Hematopoietic multipotent progenitor cell treated with erythropoietin and hydrocortisone succinate and interleukin-3 and kit ligand, for 17 days (in vitro differentiated cells): ENCODE measurements at regions not wholly inside any gene's neighbourhood (a gene's known extent, or its start where the extent isn't known, plus 50 kb on each side); places are given as distances from the start of the nearest gene placed in this dataset.
"Not testable (repeated sequence)": the region's sequence is repeated elsewhere in the genome, so short reads cannot be mapped to it uniquely, and the experiment has no call there.

Source experiments
- DNase-seq: peaks from one replicate; pipeline ENCODE4 v3.0.0-alpha.2; 2015; ENCODE audit warnings: low spot score

DNA sequence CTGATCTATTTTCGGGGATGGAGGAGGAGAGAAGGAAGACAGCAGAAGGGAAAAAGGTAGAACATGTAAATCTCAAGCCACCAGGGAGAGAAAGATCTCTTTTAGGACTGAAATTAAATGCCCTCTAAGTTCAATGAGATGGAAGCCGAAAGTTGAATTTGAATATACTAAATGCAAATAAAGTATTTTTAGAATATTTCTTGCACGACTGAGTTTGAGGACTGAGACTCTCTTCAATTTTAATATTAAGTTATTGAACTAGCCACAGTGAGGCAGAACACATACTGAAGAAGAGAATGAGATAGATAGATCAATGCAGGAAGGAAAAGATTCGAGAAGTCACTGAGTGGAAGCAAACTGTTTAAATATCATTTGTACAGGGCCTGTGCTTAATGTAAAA is 399.9 kb upstream of the CBLB start:
- no peak for DNase-seq

DNA sequence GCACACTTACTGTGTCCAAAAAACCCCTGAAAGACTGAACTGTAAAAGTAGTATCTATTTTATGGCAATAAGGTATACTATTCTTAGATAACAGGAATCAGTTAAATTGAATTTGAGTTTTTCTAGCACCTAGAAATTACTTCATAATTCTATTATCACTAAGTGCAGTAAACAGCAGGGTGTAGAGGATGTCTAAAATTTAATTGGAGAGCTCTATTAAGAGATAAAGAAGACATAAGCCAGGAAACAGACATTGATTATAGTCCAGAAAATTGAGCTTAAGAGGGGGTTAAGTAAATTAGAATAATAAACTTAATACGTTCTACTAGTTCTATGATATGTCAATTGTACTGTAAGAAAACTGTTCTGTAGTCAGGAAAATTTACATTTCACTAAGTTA is 403.5 kb upstream of the CBLB start:
- DNase-seq: no peak

DNA sequence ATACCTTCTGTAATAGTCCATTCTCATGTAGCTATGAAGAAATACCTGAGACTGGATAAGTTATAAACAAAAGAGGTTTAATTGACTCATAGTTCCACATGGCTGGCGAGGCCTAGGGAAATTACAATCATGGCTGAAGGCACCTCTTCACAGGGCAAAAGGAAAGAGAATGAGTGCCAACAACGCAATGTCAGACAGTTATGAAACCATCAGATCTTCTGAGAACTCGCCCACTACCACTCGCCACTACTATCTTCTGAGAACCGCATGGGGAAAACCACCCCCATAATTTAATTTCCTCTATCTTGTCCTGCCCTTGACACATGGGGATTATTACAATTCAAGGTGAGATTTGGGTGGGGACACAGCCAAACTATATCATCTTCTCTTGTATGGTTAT is 406.8 kb upstream of the CBLB start:
- no peak for DNase-seq

- DNase-seq: no peak
Observed at GRCh38 chr3:106276151-106276550, 407.3 kb upstream of the CBLB start.

DNA sequence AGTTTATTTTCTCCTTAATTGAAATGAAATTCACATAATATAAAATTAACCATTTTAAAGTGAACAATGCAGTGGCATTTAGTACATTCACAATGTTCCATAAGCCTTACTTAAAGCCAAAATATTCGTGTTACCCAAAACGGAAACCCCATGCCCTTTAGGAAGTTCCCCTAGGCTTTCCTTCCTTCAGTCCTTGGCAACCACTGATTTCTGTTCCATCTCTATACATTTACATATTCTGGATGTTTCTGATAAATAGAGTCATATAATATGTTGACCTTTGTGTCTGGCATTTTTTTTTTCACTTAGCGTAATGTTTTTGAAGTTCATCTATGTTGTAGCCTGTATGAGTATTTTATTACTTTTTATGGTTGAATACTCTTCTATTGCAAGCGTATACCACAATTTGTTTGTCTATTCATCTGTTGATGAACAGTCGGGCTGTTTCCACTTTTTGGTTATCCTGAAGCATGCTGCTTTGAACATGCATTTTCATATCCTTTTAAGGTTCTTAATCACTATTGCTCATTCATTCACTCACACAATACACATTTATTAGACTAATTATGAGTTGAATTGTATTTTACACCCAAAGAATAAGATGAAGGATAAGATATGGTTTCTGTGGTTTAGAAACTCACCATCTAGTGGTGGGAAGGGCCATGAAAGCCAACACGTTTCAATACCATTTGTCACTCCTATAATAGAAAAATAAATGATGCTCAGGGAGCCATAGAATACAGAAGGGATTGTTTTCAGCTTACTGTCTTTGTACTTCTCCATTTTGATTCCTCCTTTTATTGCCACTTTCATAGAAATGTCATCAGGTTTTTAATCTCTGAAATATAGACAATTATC is 408.2 kb upstream of the CBLB start:
- DNase-seq: no peak

DNA sequence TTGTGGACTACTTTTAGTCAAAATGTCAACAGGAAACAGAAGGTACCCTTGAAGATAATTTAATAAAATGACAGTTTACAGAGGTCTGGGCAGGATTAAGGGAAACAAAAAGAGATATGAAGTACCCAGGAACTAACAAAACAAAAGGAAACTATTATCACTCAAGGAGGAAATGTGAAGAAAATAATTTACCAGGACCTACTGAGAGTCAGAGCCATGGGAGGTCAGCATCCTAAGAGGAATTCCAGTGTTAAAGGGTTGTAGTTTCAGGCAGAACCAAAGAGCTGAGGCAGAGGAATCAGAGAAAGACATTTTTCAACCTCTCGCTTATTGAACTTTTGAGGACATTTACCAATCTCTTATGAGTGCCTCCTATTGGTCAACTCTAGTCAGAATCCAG is 408.9 kb upstream of the CBLB start:
- DNase-seq: no peak

DNA sequence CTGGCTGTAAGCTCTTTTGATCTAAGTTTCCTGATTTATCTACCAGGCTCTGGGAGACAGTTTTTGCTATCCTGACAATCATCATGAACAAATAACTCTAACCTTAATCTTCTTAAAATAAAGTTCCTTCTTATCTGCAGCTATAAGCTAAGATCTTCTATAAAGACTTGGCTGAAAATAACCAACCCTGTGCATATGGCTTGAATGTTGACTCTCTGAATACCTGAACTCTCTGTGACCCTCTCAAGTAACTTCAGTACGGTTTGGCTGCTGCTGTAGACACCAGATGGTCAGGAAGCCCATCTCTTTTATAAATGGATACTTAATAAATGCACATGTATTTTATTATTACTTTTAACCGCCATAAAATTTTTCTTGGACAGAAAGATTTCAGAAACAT is 412.4 kb upstream of the CBLB start:
- no peak for DNase-seq

GRCh38 chr3:106282943-106283342 is 414.1 kb upstream of the CBLB start:
- no peak for DNase-seq

DNA sequence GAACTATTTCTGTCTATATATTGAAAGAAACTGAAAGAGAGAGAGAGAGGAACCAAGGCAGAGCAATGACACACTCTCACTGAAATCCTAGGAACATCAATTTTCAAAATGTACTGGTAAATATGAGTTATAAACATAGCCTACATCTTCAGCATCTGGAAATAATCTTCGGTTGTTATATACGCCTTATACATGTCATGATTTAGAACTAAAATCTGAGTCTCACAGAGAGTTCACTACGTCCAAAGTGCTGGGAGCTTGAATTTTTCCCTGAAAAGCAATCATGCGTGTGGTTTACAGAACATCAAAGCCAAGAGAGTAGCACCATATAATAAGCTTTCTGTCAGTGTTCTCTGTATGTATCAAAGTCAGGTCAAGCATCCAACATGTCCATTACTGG is 420.0 kb upstream of the CBLB start:
- no peak for DNase-seq

DNA sequence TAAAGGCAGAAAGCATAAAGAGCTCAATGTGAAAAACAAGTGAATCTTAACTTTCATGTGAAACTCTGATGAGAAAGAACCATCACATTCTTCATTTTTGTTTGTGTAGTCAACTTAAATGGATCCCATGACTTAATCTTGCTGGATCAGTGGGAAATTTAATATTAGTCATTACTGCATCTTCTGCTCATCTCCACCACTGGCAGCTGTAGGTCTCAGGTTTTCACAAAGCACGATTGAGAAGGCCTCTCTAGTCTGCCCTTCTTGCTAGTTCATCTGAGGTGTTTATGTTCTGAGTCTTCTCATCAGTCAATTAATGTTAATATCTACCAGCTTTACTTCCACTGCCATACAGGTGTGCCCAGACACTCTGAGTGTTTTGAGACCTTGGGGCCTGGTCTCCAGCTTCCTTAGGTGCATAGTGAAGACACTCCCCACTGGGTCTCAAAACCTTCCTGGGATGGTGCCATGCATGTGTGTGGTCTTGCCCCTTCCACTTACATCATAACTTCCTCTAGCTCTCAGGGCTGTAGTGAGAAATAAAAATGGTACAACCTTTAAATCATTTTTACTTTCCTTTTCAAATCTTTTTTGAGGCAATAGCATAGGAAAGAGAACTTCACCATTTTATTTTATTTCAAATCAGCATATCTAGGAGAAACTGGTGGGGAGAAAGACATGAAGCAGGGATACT is 421.6 kb upstream of the CBLB start:
- DNase-seq: no peak

- no peak for DNase-seq
Observed at GRCh38 chr3:106293161-106293560, 424.3 kb upstream of the CBLB start.

- DNase-seq: no peak
Observed at GRCh38 chr3:106294121-106294520, 425.3 kb upstream of the CBLB start.

DNA sequence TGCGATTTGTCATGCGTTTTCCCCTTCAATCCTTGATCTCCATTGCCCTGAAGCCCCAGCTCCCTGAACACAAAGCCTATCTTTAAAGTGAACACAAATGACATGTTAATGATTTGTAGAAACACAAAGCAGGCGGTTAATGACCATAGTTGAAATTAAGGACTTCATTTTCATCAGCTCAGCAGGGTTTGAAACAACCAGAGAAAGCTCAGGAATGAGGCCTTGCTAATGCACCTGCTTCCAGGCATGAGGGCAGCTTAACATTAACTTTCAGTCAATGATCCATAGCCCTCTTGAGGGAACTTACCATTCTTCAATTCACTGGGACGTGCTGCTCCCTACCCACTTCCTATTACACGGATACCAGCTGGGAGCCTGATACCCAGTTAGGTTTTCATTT is 427.2 kb upstream of the CBLB start:
- no peak for DNase-seq

GRCh38 chr3:106299300-106300098 is 430.7 kb upstream of the CBLB start:
- no peak for DNase-seq

- DNase-seq: no peak
Observed at GRCh38 chr3:106302451-106303221, 433.8 kb upstream of the CBLB start.

GRCh38 chr3:106303766-106304165 is 435.0 kb upstream of the CBLB start:
- DNase-seq: no peak

GRCh38 chr3:106305127-106305526 is 436.3 kb upstream of the CBLB start:
- no peak for DNase-seq

DNA sequence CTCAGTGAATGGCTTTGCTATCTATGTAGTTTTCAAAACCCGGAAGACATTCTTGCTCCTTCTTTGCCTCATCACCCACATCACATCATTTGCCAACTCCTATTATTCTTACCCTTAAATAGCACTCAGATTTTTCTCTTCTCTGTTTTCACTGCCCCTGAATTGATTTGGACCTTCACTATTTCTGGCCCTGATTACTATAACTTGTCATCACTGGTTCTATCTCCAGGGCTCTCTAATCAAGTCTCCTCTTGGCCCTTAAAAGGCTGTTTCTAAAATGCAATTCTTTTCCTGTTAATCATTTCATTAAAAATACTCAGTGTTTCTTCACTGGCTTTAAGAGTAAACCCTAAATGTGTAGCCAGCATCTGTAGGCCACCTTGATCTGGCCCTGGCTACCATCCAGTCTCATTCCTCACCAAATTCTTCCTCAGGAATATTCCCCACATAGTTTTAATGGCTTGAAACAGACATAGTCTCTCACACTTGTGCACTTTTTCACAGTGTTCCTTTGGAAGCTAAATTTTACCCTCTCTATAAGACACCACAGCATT is 437.1 kb upstream of the CBLB start:
- DNase-seq: no peak

DNA sequence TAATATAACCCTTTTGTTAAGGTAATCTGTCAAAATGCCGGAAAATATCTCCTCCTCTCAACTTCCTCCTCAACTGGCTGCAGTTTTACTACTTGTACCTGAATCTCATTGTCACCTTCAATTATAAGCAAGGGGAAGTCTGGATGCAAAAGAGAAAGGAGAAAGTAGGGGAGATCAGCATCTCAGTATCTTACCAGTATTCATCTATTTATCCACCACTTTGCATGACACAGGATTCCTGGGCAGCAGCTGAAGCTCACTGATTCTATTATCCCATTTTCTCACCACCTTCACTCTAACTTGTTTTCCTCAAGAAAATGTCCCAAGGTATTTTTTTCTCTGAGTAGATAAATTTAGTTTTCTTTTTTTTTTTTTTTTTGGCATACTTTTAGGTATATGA is 440.5 kb upstream of the CBLB start:
- no peak for DNase-seq

DNA sequence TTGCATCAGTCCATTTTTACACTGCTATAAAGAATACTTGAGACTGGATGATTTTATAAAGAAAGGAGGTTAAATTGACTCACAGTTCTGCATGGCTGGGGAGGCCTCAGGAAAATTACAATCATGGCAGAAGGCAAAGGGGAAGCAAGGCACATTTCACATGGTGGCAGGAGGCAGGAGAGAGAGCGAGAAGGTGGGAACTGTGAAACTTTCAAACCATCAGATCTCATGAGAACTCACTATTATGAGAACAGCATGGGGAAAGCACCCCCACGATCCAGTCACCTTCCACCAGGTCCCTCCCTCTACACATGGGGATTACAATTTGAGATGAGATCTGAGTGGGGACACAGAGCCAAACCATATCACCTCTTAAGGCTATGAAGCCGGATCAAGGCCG is 441.0 kb upstream of the CBLB start:
- not testable (repeated sequence) for DNase-seq

GRCh38 chr3:106317141-106318055 is 448.6 kb upstream of the CBLB start:
- no peak for DNase-seq
